ENCODE measurements at regions not wholly inside any gene's neighbourhood (a gene's known extent, or its start where the extent isn't known, plus 50 kb on each side); places are given as distances from the start of the nearest gene placed in this dataset.

DNA sequence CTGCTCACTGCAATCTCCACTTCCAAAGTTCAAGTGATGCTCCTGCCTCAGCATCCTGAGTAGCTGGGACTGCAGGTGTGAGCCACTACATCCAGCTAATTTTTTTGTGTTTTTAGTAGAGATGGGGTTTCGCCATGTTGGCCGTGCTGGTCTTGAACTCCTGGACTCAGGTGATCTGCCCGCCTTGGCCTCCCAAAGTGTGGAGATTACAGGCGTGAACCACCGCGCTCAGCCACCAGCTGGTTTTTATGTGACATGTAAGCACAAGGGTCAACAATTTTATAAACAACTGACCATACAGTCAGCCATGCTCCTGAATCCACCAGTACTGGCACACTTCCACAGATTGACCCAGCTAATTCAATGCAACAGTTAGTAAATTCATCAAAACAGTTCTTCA, 526.3 kb upstream of the LRRC4C start:
- no peak for ATAC-seq
- Histone ChIP-seq H3K9me3 (no peaks in the 10 kb centered on the region), H3K27me3 (no peaks in the 10 kb centered on the region), H3K4me3 (no peak overlapping the region), H3K27ac (no peak overlapping the region), H3K4me1 (no peaks in the 10 kb centered on the region), H3K36me3 (no peaks in the 10 kb centered on the region)
- no peak for DNase-seq
- no peak for FAIRE-seq
- WGBS, 2 donors = 73 to 91% methylated on average over 6 of the region's 6 CpGs
- TF ChIP-seq, protein P1, sequence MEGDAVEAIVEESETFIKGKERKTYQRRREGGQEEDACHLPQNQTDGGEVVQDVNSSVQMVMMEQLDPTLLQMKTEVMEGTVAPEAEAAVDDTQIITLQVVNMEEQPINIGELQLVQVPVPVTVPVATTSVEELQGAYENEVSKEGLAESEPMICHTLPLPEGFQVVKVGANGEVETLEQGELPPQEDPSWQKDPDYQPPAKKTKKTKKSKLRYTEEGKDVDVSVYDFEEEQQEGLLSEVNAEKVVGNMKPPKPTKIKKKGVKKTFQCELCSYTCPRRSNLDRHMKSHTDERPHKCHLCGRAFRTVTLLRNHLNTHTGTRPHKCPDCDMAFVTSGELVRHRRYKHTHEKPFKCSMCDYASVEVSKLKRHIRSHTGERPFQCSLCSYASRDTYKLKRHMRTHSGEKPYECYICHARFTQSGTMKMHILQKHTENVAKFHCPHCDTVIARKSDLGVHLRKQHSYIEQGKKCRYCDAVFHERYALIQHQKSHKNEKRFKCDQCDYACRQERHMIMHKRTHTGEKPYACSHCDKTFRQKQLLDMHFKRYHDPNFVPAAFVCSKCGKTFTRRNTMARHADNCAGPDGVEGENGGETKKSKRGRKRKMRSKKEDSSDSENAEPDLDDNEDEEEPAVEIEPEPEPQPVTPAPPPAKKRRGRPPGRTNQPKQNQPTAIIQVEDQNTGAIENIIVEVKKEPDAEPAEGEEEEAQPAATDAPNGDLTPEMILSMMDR (IDR thresholded peaks at IDR 0.05) = no peak
- intact Hi-C loops (cut with DNase I) = no loop called here

DNA sequence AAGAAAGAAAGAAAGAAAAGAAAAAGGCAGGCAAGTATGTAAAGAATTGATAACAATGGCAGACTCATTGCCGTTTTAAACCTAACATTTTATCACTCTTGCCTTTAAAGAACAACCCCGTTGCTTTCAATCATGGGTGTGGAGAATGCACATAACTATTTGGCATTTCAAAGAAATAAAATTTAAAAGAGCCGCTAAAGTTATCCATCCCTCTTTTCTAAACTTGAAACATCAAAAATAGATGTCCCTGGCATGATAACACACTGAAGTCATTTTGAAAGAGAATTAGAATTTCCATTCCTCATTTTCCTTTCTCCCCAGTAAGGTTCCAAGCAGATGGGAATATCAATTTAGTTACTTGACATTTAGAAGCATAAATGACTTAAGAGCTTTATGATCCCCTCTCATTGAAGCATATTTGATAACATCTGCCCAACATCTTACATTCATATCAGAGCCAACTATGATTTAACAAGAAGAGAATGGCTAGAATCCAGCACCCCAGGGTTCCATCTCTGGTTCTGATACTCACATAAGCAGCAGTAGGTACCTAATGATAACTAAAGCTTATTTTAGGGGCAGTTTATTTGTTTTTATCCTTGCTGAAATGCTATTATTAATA, 529.6 kb upstream of the LRRC4C start:
- Histone ChIP-seq H3K27me3 (no peaks in the 10 kb centered on the region), H3K27ac (no peak overlapping the region), H3K9me3 (no peaks in the 10 kb centered on the region), H3K36me3 (no peaks in the 10 kb centered on the region), H3K4me1 (no peaks in the 10 kb centered on the region), H3K4me3 (no peak overlapping the region)
- DNase-seq (no peak), FAIRE-seq (no peak), ATAC-seq (no peak)
- intact Hi-C loops (cut with DNase I) = no loop called here
- TF ChIP-seq, protein P1 (IDR thresholded peaks at IDR 0.05) = no peak
- WGBS, 2 donors = 64 to 77% methylated on average over 3 of the region's 3 CpGs

DNA sequence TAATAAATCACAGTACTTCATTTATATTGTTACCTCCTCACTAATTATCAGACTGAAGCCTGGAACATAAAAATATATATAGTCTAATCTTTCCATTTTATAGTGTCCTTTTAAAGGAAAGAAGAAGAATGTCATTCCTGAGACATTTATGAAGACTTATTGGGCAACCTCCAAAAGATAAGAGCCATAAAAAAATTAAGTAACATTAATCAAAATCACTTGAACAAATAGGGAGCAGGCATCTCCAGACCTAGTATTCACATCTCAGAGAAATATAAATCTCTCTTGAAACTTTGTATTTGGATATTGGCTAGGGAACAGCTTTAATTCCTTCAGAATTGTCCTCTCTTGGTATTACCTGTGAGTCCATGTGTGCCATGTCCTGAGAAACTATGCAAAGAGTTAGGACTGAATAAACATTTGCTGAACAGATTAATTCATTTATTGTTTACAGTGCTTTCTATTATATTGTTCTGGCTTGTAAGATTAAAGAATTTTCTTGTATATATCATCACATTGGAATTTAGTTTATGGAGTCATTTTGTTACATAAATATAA, 530.5 kb upstream of the LRRC4C start:
- ATAC-seq (no peak), FAIRE-seq (no peak), DNase-seq (no peak)
- Histone ChIP-seq H3K27me3 (no peaks in the 10 kb centered on the region), H3K36me3 (no peaks in the 10 kb centered on the region), H3K4me1 (no peaks in the 10 kb centered on the region), H3K27ac (no peak overlapping the region), H3K4me3 (no peak overlapping the region), H3K9me3 (no peaks in the 10 kb centered on the region)
- intact Hi-C loops (cut with DNase I) = no loop called here
- TF ChIP-seq, protein P1 (IDR thresholded peaks at IDR 0.05) = no peak

DNA sequence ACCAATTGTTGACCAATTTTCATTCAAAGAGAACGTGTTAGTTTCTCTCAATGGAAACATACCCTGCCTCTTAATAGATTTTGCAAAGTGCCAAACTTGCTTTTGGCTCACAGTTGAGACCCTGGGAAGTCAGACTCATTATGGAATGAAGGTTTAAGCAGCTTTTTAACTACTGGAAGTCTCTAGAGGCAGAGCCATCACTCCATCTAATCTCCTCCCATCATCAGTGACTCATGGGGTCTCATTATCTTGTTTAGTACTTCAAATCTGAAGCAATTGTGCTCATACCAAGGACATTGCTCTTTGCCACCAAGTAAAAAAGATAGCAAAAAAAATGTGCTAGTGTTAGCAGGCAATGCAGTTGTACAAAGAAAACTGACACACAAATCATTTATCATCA, 537.1 kb upstream of the LRRC4C start:
- Histone ChIP-seq H3K36me3 (no peaks in the 10 kb centered on the region), H3K27ac (no peak overlapping the region), H3K27me3 (no peaks in the 10 kb centered on the region), H3K4me3 (no peak overlapping the region), H3K9me3 (no peaks in the 10 kb centered on the region), H3K4me1 (no peaks in the 10 kb centered on the region)
- ATAC-seq (no peak), FAIRE-seq (no peak), DNase-seq (no peak)
- 32 to 33% methylated on average over 1 of the region's 1 CpG for WGBS, 2 donors
- intact Hi-C loops (cut with DNase I) = no loop called here
- TF ChIP-seq, protein P1 (IDR thresholded peaks at IDR 0.05) = no peak

DNA sequence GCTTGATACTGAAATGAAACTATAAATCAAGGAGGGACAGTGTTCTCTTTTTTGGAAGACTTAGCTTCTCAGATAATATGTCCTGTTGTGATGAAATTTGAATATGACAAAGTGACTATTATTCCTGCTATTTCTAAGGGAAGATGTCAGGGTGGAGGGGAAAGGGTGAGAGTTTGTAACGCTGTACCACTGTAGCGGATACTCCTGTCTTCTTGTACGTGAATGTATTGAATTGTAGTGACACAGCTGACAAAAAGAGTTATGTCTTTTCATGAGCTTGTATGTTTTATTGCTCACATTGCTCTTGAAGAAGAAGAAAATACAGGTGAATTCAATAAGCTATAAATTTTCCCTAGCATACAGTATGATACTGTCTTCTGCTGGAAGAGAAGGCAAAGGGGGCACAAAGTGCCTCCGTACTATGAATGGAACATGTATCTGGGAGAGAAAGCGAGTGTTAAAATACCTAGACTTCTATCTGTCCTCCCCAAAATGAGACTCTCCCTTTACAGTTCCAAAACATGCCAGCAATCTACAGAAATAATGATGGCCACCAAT, 538.5 kb upstream of the LRRC4C start:
- ATAC-seq (no peak), FAIRE-seq (no peak), DNase-seq (no peak)
- H3K4me1 ChIP-seq = no peaks in the 10 kb centered on the region
- no peaks in the 10 kb centered on the region for H3K27me3 ChIP-seq
- no peak overlapping the region for H3K4me3 ChIP-seq
- no peaks in the 10 kb centered on the region for H3K36me3 ChIP-seq
- H3K27ac ChIP-seq = no peak overlapping the region
- 63 to 82% methylated on average over 5 of the region's 5 CpGs for WGBS, 2 donors
- intact Hi-C loops (cut with DNase I) = no loop called here
- TF ChIP-seq, protein P1 (IDR thresholded peaks at IDR 0.05) = no peak
- no peaks in the 10 kb centered on the region for H3K9me3 ChIP-seq
